ENCODE measurements at regions not wholly inside any gene's neighbourhood (a gene's known extent, or its start where the extent isn't known, plus 50 kb on each side); places are given as distances from the start of the nearest gene placed in this dataset.

DNA sequence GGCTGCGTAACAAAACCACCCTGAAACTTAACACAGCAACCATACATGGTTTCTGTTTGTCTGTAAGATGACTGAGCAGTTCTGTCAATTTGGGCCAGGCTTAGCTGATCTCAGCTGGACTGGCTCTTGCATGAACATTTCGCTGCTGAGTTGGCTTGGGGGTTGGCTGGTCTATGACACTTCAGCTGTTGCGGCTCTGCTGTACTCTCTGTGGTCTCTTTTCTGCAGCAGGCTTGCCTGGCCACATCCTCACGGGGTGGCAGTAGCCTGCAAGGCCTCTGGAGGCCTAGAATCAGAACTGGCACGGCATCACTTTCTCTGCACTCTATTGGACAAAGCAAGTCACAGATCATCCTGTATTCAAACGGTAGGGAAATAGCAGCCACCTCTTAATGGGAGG, 216.2 kb downstream of the BCL11B start:
- DNase-seq (ENCODE audit: low read depth): no peak

GRCh38 chr14:99057576-99058083, 214.4 kb downstream of the BCL11B start:
- DNase-seq (ENCODE audit: low read depth): no peak

GRCh38 chr14:99058542-99058941, 213.5 kb downstream of the BCL11B start:
- DNase-seq (ENCODE audit: low read depth): no peak

DNA sequence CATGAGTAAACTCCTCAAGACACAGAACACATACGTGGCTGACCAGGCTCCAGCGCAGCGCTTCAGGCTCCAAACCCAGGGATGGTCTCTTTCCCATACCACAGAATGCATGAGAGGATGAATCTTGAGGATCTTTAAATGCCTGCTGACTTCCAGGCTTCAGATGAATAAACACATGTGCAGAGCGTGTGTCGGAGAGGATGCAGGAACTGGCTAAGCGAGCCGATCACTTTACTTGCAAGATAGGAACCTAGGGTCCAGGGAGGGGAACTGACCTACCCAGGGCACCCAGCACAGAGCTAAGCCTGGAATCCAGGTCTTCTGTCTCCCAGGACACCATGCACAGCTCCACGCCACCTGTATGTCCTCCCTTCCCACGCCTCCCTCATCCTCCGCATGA, 209.8 kb downstream of the BCL11B start:
- no peak for DNase-seq (ENCODE audit: low read depth)

DNA sequence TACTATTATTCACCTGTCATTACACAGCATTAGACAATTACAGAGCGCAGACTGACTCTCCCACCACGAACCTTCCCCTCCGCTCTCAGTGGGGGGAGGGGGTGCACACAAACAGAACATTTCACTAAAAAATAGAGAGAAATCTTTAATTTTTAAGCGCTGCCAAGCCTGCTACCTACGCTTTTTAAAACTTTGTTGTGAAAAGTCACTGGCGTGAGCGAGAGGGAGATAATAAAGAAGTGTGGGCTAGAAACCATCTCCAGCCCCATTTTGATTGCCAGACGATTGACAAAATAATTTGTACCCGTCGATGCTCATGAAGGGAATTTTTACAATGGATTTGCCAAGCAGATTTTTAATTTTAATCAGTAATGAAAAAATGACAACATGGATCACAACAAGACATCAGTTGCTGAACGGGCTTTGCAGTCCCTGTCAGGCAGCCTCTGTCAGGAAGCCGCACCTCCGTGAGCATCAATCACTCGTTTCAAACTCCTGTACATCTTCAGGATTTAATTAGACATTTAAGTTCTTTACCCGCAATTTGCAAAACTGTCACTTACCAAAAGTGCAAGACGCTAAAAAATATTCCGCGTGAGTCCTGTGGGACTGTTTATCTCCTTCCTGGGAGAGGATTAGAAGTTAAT, 209.1 kb downstream of the BCL11B start:
- DNase-seq (ENCODE audit: low read depth): no peak

DNA sequence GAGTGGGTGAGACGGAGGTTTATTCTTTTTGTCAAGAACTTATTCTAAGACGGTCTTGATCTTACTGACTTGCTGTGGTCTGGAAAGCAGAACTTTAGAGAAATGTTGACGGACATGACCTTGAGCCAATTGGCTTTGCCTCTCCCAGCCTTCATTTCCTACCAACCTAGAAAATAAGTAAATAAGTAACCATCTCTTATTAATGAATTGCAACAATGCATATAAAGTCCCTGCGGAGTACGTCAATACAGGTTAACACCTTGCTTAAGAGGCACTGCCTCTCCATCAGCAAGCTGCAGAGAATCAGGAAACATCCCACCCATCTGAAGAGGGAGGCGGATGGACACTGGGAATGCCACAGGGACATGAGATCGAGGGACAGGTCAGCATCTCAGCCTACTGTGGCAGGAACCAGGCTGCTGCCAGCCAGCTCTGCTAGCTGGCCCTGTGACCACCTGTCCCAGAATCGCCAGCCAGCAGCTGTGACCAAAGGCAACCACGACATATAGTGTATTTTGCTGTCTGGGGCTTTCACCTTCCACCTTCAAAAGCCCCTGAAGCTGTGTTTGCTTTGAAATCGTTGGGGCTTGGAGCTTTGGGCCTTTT, 208.3 kb downstream of the BCL11B start:
- DNase-seq (ENCODE audit: low read depth): peak; percentile 87

GRCh38 chr14:99064262-99064954, 207.6 kb downstream of the BCL11B start:
- DNase-seq (ENCODE audit: low read depth): peak; percentile 77

- DNase-seq (ENCODE audit: low read depth): no peak
These were observed 206.4 kb downstream of the BCL11B start for GRCh38 chr14:99065551-99065950.

GRCh38 chr14:99066378-99066777, 205.6 kb downstream of the BCL11B start:
- DNase-seq (ENCODE audit: low read depth): no peak

DNA sequence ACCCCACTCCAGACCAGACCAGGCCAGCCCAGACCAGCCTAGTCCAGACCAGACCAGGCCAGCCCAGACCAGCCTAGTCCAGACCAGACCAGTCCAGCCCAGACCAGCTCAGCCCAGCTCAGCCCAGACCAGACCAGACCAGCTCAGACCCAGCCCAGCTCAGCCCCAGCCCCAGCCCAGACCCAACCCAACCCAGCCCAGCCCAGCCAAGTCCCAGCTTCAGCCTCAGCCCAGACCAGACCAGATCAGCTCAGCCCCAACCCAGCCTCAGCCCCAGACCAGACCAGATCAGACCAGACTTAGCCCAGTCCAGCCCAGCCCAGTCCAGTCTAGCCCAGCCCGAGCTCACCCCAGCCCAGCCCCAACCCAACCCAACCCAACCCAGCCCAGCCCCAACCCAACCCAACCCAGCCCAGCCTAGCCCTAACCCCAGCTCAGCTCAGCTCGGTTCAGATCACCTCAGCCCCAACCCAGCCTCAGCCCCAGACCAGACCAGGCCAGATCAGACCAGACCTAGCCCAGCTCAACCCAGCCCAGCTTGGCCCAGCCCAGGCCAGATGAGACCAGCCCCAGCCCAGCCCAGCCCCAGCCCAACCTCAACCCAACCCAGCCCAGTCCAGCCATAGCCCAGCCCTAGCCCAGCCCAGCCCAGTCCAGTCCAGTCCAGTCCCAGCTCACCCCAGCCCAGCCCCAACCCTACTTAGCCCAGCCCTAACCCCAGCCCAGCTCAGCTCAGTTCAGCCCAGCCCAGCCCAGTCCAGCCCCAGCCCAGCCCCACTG, 204.7 kb downstream of the BCL11B start:
- DNase-seq (ENCODE audit: low read depth): no peak

DNA sequence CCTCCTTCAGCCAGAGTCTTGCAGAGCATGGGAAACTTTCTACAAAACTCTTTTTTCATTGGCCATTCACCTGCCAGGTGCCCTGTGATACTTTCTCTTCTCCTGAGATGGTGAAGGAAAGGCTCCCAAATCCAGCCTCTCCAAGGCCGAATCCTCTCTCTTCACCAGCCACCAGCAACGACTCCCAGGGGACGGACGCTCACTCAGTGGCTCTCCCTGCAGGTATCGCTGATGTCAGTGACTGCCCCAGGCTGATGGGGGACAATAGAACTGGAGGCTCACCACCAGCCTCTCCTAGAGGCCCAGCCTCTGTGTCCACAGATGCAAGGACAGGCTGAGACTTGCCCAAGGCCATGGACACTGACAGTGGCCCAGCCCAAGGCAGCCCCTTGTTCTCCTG, 204.1 kb downstream of the BCL11B start:
- DNase-seq (ENCODE audit: low read depth): no peak

- DNase-seq (ENCODE audit: low read depth): no peak
These were observed 202.1 kb downstream of the BCL11B start for GRCh38 chr14:99069946-99070345.

- no peak for DNase-seq (ENCODE audit: low read depth)
These were observed 199.6 kb downstream of the BCL11B start for GRCh38 chr14:99072433-99072832.

GRCh38 chr14:99072956-99073355, 199.0 kb downstream of the BCL11B start:
- no peak for DNase-seq (ENCODE audit: low read depth)

DNA sequence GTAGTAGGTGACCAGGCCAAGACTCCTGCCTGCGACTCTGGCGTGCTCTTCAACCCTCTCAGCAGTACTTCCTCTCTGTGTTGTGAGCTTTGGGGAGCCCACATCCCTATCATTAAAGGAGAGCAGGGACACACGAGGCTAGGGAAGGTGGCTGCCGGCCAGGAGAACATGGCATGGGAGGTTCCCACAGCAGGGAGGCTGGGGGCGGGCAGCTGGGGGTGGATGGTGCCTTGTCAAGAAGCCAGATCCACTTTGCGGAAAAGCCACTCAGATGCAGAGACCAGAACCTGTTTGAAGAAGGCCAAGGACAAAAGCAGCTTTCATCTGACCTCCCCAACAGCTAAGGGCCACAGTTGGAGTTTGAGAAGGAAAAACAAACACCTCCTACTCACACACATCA, 198.6 kb downstream of the BCL11B start:
- DNase-seq (ENCODE audit: low read depth): no peak

GRCh38 chr14:99075061-99075460, 196.9 kb downstream of the BCL11B start:
- DNase-seq (ENCODE audit: low read depth): no peak

- DNase-seq (ENCODE audit: low read depth): no peak
These were observed 196.1 kb downstream of the BCL11B start for GRCh38 chr14:99075771-99076375.

DNA sequence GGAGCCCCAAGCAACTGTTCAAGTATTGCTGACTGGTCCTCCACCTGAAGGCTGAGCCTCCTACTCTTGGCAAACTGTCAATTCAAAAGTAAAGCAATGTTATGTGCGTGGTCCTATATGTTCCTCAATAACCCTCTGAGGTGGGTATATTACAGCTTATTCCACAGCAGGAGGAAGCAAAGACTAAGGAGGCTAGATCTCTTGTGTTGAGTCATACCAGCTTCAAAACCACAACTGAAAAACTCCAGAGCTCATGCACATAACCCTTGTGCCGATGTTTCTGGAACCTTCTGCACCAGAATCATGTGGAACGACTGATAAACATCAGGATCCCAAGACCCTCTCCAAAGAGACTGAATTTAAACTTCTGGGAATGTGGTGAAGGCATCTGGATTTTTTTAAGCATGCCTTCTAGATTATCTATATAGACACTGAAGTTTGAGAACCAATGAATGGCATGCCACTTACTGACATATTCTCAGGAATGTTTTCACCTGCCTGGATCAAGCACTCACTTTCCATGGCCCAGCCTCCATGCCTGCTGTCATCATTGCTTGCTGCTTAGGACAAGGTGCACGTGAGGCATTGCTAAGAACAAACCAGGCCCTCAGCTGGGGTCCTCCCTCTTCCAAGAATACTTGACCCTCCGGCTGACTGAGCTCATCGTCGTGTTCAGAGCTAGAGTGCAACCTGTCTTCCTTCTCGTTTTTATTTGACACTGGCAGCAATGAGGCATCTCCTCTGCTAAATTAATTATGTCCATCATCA, 194.7 kb downstream of the BCL11B start:
- no peak for DNase-seq (ENCODE audit: low read depth)

DNA sequence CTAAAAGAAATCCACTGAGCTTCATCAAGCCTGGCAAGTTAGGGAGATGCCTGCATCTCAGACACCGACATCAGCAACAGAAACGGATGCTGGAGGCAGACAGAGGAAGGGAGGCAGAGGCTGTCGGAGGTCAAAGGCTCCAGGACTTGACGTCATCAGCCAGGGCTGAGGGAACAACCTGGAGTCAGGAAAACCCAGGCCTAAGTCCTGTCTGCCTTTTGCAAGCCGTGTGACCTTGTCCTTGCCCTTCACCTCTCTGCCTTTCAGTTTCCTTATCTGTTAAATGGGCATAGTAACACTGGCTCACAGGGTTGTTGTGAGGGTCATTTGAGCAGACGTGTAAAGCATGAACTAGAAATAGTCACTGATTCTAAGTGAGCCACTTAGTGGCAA, 194.2 kb downstream of the BCL11B start:
- DNase-seq (ENCODE audit: low read depth): no peak

DNA sequence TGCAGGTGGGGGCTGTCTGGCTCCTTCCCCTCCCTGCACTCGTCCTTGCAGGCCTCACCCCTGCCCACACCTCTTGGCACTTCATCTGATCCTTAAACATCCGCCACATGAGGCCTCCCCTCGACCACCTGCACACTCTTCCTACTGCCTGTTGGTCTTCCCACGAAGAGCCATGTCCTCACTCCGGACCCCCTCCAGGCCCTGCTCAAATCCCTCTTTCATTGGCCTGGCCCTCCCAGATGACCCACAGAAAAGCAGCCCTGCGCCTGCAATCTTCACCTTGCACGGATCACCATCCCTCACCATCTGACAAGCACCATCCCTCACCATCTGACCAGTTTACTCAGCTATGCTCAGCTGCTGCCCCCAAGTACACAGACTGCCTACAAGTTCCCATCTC, 193.6 kb downstream of the BCL11B start:
- DNase-seq (ENCODE audit: low read depth): no peak

DNA sequence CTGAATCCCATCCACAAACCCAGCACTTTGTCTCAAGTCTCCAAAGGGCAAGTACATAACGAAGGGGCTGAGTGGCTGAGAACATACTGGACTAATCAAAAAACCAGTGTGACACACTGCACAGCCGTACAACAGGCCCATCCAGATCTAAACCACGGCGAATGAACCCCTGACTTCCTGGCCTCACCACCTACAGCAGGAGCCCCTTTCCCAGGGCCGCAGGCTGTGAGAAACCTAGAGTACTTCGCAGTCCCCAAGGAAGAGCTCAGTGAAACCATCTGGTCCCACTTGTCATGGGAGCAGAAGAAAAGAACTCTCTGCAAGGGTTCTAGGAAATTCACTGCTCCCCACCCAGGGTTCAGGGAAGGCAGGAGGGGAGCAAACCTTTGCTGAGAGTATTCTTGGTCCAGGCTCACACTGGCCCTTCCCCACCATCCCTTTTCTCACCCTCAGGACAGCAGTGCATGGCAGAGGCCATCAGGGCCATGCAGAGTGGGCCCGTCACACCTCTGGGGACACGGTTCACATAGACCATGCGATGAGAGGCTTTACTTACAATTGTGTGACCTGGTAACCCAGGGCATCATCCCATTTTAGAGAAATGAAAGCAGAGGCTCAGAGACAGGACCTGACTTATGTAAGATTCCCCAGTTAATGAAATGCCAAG, 192.8 kb downstream of the BCL11B start:
- no peak for DNase-seq (ENCODE audit: low read depth)
